Activated CD4-positive, alpha-beta T cell treated with anti-CD3 and anti-CD28 coated beads, Interleukin-2, amount 50 U/mL, for 1 hour (primary cell): ENCODE measurements at regions not wholly inside any gene's neighbourhood (a gene's known extent, or its start where the extent isn't known, plus 50 kb on each side); places are given as distances from the start of the nearest gene placed in this dataset.
"Not testable (repeated sequence)": the region's sequence is repeated elsewhere in the genome, so short reads cannot be mapped to it uniquely, and the experiment has no call there.

ENCODE experiments used
- DNase-seq: peaks from one replicate; pipeline ENCODE4 v3.0.0-alpha.2; 2020

GRCh38 chr10:4434105-4434504 is 391.9 kb upstream of the AKR1E2 start:
- DNase-seq = no peak

DNA sequence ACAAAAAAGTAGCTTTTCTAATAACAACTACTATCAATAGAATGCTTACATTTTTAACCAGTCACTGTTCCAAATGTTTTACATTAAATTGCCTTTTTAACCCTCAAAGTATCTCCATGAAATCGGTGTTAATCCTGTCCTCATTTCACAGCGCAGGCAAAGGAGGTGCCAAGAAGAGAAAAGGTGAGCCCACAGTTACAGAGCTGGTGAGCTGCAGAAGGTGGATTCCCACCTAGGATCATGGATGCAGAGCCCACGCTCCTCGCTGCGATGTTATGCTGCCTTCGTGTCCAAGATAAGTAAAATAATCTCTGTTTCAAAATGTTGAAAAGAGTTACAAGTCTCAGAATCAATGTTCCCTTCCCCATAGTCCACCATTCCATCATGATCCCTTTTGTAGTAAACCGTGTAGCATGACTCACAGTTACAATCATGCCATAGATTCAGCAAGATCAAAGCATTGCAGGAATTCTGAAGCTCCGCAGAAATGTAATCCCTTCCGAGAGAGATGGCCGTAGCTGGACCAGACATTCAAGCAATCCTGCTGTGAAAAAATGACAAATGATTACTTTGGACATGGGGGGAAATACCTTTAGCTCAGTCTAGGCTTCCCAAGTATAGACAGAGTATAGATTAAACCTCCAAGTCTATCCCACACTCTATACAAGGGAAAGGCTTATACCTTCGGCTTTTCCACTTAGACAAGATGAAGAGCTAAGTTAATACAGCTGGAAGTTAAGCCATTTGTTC is 394.7 kb upstream of the AKR1E2 start:
- no peak for DNase-seq

DNA sequence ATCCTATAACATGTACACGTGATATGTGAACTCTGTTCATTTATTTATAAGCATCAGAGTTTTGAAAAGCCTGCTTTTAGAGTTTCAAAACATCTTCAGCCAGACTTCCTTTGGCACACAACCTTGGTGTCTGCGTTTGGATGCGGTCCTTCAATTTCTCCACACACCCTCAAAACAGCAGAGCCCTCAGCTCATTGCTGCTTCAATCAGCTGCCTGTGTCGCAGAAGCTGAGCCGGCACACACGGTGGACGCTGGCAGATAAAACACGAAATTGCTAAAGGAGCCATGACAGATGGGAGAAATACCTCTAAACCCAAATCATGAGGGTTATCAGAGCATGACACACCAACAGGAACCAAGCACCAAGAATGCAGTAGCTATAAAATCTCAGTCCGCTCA is 396.4 kb upstream of the AKR1E2 start:
- DNase-seq = no peak

DNA sequence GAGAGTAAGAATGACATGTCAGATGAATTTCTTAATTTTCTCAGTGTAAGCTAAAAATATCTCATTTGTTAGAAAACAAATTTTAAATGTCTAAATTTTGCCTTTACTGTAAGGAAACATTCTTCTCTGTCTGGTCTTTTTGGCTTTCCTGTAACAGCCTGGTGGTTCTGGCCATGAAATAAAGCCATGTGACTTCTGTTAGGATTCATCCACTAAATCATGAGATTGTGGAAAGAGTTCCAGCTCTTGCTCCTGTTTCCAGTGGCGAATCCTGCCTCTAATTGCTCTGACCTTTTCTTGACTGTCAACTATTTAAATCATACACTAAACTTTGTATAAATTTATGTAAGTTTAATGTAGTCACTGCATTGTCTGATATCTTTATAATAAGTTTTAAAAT is 398.5 kb upstream of the AKR1E2 start:
- no peak for DNase-seq

- no peak for DNase-seq
These were observed 399.1 kb upstream of the AKR1E2 start for GRCh38 chr10:4426866-4427265.

DNA sequence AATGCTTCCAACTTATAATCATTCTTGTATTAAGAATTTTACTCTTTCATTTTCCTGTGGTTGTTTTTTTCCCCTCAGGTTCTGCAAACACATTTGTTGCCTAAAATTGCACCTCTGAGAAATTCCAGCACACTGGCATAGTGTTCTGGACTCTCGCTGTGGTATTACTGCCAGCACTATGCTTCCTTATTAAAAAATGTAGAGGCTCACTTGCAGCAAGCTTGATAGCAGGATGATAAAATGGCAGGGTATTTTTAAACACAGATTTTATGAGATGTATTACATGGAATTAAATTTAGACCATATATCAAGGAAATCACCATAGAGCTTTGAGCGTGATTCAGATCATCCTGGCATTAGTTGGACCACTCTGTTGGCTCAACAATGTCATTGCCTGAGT is 416.7 kb upstream of the AKR1E2 start:
- DNase-seq = no peak

GRCh38 chr10:4407783-4408182 is 418.2 kb upstream of the AKR1E2 start:
- no peak for DNase-seq

- no peak for DNase-seq
These were observed 420.2 kb upstream of the AKR1E2 start for GRCh38 chr10:4405828-4406227.

DNA sequence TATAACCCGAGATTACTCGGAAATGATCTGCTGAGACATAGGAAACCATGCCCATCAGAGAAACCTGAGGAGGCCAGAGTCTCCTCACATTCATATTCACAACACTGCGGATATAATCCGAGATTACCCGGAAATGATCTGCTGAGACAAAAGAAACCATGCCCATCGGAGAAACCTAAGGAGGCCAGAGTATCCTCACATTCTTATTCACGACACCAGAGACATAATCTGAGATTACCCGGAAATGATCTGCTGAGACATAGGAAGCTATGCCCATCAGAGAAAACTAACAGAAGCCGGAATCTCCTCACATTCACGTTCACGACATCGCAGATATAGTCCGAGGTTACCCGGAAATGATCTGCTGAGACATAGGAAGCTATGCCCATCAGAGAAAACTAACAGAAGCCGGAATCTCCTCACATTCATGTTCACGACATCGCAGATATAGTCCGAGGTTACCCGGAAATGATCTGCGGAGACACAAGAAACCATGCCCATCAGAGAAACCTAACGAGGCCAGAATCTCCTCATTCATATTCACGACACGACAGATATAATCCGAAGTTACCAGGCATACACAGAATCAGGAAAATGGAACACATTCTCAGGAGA is 422.3 kb upstream of the AKR1E2 start:
- no peak for DNase-seq

- DNase-seq = not testable (repeated sequence)
These were observed 424.9 kb upstream of the AKR1E2 start for GRCh38 chr10:4401080-4401479.

DNA sequence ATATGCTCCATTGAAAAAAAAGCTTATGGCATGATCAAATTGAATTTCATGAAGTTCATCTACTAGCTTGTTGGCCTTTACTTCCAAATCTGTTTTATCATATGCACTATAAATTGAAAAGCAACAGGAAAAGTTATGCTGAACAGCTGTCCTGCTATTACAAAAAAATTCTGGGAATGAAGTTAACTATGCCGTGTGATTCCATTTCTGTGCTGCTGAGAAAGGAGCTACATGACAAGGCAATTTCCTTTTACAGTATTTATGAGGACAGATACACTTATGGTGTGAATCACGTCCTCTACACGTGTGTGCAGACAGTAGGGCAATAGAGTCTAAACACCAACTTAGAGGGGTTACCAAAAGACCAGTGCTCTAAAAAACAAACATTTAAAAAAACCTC is 426.5 kb upstream of the AKR1E2 start:
- no peak for DNase-seq

DNA sequence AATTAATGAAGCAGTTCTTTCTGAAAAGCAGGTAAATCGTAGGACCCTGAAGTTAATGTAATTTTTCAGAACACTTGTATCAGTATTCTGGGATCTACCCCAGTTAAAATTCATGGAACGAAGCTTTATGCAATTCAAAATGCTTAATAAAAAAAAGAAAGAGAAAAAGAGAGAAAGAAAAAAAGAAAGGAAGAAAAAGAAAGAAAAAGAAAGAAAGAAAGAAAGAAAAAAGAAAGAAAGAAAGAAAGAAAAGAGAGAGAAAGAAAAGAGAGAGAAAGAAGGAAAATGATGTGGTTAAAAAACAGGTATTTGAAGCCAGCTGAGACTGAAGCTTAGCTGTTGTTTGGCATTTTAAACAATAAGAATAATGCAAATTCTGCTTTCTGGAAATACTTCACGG is 427.4 kb upstream of the AKR1E2 start:
- DNase-seq = no peak

DNA sequence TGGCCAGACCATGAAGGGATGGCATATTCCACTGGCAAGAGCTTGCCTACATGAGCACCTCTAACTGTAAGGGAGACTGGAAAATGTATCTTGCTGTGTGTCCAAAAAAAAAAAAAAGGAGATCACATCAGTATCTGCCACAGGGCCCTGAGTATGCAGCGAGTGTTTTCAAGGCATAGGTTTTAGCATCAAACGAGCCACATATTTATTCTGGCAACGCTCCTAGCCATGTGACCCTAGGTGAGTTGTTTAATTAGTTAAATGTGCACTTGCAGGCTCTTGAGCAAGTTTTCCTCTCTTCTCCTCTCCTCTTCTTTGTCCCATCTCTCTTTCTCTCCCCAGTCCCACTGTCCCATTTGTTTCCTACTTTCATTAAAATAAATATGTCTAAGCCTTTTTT is 428.7 kb upstream of the AKR1E2 start:
- DNase-seq = no peak

DNA sequence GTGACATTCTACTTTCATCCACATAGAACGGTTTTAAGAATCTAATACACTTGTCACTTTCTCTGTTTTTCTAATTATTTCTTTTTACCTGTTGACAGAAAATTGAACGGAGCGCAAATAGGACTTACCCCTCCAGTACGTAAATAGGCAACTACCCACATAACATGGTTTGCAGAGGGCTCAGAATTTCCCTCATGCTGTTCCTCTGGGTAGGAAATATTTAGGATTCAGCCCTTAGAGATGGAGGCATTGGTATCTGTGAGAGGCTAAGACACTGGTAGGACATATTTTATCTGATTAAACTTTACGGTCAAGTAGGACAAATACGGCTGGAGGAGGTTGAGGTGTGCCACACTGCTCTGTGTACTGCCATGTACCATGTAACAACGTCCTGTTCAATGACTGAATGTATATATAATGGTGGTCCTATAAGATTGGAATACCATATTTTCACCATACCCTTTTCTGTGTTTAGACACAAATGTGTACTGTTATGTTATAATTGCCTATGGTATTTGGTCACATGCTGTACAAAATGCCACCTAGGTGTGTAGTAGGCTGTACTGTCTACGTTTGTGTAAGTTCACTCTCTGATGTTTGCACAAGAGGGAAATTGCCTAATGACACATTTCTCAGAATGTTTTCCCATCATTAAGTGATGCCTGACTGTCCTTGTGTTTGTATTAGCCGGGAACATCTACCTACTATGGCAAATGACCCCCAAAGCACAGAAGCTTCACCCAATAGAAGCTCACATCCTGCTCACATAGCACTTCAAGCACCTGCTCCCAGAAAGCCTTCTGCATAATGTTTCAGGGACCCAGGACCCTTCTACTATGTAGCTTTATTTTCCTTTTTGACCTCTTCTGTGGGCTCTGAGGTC is 429.4 kb upstream of the AKR1E2 start:
- DNase-seq = no peak

DNA sequence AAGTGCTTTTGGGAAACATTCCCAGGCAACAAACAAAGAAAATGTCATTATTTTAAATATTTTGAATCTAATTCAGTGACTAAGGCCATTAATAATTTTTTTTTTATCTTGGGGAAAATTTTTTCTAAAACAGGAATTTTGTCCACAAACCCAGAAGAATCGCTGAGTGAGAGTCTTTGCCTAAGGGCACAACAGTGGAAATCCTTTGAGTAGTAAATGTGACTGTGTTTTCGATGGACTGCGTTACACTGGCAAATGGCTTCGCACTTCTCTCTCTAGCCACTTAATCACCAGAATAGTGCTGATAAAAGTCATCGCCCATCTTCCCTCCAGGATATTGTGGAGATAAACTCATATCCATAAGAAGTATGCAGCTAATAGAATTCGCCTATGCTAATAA is 430.3 kb upstream of the AKR1E2 start:
- DNase-seq = no peak

- DNase-seq = not testable (repeated sequence)
These were observed 431.6 kb upstream of the AKR1E2 start for GRCh38 chr10:4394455-4394854.

GRCh38 chr10:4391683-4392082 is 434.3 kb upstream of the AKR1E2 start:
- no peak for DNase-seq

- no peak for DNase-seq
These were observed 435.8 kb upstream of the AKR1E2 start for GRCh38 chr10:4390219-4390618.

- no peak for DNase-seq
These were observed 440.7 kb upstream of the AKR1E2 start for GRCh38 chr10:4385231-4385870.

DNA sequence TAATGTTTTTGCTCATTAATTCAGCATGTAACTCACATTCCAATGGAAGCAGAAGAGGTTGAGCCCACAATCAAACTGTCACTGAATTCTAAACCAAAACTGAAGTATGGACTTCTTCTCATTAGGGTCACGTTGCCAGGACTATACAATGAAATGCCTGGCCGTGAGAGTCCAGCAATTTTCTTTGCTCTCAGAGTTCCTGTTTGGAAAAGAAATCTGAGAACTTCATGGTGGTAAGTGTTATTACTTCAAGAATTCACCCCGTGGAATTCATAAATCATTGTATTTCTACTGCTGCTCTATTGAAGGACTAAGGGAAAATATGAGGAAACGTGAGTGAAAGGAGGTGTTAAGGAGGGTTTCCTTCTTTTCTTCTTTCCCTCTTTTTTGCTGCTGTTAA is 441.8 kb upstream of the AKR1E2 start:
- no peak for DNase-seq

- DNase-seq = no peak
These were observed 442.3 kb upstream of the AKR1E2 start for GRCh38 chr10:4383651-4384098.

DNA sequence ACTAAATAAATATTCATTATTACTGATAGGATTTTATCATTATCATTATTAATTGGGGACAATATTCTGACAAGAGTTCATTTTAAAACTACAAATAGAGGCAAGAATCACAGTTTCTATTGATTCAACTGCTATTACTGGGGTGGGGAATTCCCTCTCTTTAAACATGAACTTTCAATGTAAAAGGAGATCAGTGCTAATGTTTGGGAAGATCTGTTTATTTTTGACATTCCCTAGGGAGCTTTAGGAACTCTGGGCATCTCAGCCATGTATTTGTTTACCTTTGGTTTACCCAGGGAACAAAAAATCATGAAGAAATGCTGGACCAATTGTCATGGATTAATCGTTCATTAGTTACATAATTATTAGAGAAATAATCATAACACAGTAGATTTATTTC is 443.2 kb upstream of the AKR1E2 start:
- DNase-seq = no peak

DNA sequence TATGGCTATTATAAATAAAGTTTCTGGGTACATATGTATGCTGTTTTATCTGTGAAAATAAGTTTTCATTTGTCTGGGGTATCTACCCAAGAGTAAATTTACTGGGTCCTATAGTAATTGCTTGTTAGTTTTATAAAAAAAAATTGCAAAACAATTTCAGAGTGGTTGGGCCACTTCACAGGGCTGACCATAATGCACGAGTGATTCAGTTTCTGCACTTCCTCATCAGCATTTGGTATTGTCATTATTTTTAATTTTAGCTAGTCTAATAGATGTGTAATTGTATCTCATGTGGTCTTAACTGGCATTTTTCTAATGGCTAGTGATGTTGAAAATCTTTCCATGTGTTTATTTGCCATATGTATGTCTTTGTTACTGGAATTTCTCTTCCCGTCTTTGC is 452.4 kb upstream of the AKR1E2 start:
- DNase-seq = no peak
